Psoas muscle (tissue), 7 donors: ENCODE measurements at regions not wholly inside any gene's neighbourhood (a gene's known extent, or its start where the extent isn't known, plus 50 kb on each side); places are given as distances from the start of the nearest gene placed in this dataset.

Experiments used
- ATAC-seq, 4 donors: fragments of 200-7000 bp; cut with Tn5 transposase; one replicate each; pipeline ENCODE4 v1.9.1; 2020; ENCODE audit warnings: moderate library complexity in 3 of 4, mild to moderate bottlenecking in 2 of 4
- DNase-seq, 2 donors: peaks; one replicate each; pipeline ENCODE4 v3.0.0-alpha.2; 2020
- H3K27ac ChIP-seq: fragments of 200-600 bp; one replicate; pipeline ENCODE4 v1.8.0; 2022
- H3K27me3 ChIP-seq, 3 donors: fragments of 200-600 bp in 1 of 3; one replicate each; pipeline versions ENCODE4 v1.6.1 to v1.8.0; 2013 to 2022; ENCODE audit warnings: low read length in 2 of 3, mild to moderate bottlenecking in 2 of 3, moderate library complexity in 1 of 3; ENCODE audit not compliant: insufficient read depth in 3 of 3
- H3K36me3 ChIP-seq, 2 donors: fragments of 200-600 bp in 1 of 2; one replicate each; pipeline versions ENCODE4 v1.6.1 to v1.8.0; 2013 to 2022; ENCODE audit warnings: low read depth in 1 of 2, mild to moderate bottlenecking in 1 of 2, moderate library complexity in 1 of 2; ENCODE audit not compliant: insufficient read depth in 1 of 2
- H3K4me1 ChIP-seq: fragments of 200-600 bp; one replicate; pipeline ENCODE4 v1.8.0; 2022
- H3K4me3 ChIP-seq: fragments of 200-600 bp; one replicate; pipeline ENCODE4 v1.8.0; 2022; ENCODE audit warnings: mild to moderate bottlenecking
- H3K9me3 ChIP-seq: fragments of 200-600 bp; one replicate; pipeline ENCODE4 v1.8.0; 2022
- CTCF ChIP-seq: fragments of 200-600 bp; IDR thresholded peaks from one replicate; pipeline ENCODE4 v1.8.0; 2022; ENCODE audit warnings: antibody characterized with exemption
- WGBS, 3 donors: extraction: QIAGEN DNeasy Blood & Tissue Kit; methylation state at CpG; one replicate each; pipeline versions ENCODE4 v1.1.6 to v1.1.7; 2013; 5-methylcytosine and 5-hydroxymethylcytosine counted together
- intact Hi-C, 2 donors: fragments of 100-400 bp; cut with DNase I; formaldehyde crosslinking; loops; one replicate each; pipeline versions ENCODE4 v1.11.0 to v1.14.2; 2022
- donor health status: healthy with polysubstance abuse.
- donor health status: DM: no; HTN: no; CAD: no; lungs with moderate emphysema.
- donor health status: Bipolar disorder and iron deficiency.
- donor health status: healthy.
- donor health status: DM: yes; HTN: yes; CAD: no.
- donor health status: DM: no; HTN: no; CAD: no.
- donor health status: DM: yes; HTN: yes; CAD: no.

DNA sequence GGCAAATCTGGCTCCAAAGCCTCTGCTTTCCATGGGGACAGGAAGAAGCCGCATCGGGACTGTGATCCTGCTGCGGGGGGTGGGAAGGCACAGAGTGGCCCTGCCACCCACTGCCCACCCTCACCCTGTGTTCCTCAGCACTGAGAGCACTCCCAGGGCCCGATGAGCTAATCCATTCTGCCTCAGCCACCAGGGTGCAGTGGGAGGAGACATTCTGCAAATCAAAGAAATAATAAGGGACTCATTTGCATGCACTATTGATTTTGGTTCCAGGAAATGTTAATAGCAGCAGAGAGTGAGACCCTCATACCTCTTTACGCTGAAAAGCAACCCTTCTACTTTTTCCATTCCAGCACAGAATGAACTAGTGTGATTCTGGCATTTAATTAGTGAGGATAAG, 572.8 kb downstream of the INHBA start:
- no peaks in the 10 kb centered on the region for H3K36me3 ChIP-seq
- H3K4me1 ChIP-seq: no peaks in the 10 kb centered on the region
- no peak overlapping the region for H3K27ac ChIP-seq
- no peaks in the 10 kb centered on the region for H3K9me3 ChIP-seq
- DNase-seq (peak in 1 of 2 donors; percentile 22), ATAC-seq (no peak)
- no peaks in the 10 kb centered on the region for H3K27me3 ChIP-seq
- H3K4me3 ChIP-seq: no peak overlapping the region
- no peak for TF ChIP-seq CTCF
- WGBS, 3 donors: 70 to 81% (median 75%) methylated on average over 5 of the region's 5 CpGs
- intact Hi-C loops: no loop called here

DNA sequence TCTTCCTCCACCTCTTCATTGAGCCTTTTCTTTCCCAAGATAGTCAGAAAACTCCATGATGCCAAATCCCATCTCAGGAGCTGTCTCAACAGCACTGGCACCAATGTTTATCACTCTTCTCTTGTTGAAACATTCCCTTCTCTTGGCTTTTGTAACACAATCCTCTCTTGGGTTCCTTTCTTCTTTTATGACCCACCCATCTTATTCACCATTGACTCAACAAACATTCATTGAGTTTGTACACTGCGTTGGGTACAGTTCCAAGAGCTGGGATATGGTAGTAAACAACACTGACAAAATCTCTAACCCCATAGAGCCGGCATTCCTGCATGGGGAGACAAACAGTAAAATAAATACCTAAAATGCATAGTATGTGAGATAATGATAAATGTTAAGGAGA, 577.5 kb downstream of the INHBA start:
- intact Hi-C loops: no loop called here
- Histone ChIP-seq H3K4me3 (no peak overlapping the region), H3K4me1 (no peaks in the 10 kb centered on the region), H3K27me3 (no peaks in the 10 kb centered on the region), H3K27ac (no peak overlapping the region), H3K9me3 (no peaks in the 10 kb centered on the region), H3K36me3 (no peaks in the 10 kb centered on the region)
- DNase-seq (no peak), ATAC-seq (no peak)
- WGBS, 3 donors: 91 to 92% (median 92%) methylated on average over 2 of the region's 2 CpGs
- no peak for TF ChIP-seq CTCF

DNA sequence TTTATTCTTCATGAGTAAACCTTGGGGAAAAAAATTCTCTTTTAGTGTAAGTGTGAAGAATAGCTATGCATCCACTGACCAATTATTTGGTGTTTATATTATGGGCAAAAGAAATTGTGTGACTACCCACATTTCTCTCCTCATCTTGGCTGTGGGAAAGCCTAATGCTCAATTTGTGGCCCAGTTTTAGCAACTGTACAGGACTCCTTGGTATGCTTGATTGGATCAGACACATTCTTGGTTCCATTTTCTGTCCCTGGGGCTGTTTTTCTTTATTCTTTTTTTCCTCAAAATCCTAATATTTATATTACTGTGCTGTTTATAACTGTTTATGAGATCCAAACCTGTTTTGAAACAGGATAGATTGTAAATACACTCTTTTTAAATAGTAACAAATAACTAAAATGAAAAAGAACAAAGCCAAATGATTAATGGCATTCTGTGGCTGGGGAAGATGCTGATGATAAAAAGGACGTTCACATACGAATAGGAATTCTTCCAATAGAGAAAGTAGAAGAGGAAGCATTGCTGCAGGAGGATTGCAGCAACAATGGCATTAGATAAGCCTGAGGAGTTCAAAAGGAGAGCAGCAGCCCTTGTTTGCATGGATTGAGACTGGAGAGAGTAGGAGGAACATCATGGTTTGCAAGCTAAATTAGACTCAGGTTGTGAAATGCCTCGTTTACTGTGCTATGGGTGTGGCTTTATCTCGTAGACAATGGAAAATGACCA, 580.5 kb downstream of the INHBA start:
- Histone ChIP-seq H3K4me1 (no peaks in the 10 kb centered on the region), H3K27ac (no peak overlapping the region), H3K36me3 (no peaks in the 10 kb centered on the region), H3K27me3 (no peaks in the 10 kb centered on the region), H3K9me3 (no peaks in the 10 kb centered on the region), H3K4me3 (no peak overlapping the region)
- no peak for DNase-seq
- intact Hi-C loops: no loop called here
- WGBS, 3 donors: 30 to 34% (median 32%) methylated on average over 4 of the region's 4 CpGs
- no peak for TF ChIP-seq CTCF
- ATAC-seq: no peak

GRCh38 chr7:41121228-41121627, 581.7 kb downstream of the INHBA start:
- TF ChIP-seq CTCF: no peak
- DNase-seq (no peak), ATAC-seq (no peak)
- Histone ChIP-seq H3K4me1 (no peaks in the 10 kb centered on the region), H3K27me3 (no peaks in the 10 kb centered on the region), H3K4me3 (no peak overlapping the region), H3K9me3 (no peaks in the 10 kb centered on the region), H3K27ac (no peak overlapping the region), H3K36me3 (no peaks in the 10 kb centered on the region)
- intact Hi-C loops: no loop called here

DNA sequence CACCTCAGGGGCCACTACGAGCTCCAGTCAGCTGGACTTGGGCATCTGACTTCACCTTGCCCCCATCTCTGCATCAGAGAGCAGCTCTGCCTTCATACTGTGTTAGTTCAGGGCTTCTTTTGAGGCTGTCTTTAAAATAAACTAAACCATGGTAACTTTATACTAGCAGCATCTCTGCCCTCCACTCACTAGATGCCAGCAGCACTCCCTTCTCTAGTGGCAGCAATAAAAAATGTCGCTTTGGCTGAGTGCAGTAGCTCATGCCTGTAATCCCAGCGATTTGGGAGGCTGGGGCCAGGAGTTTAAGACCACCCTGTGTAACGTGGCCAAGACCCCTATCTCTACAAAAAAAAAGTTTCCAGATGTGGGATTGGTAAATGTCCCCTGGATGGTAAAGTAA, 584.4 kb downstream of the INHBA start:
- no peak overlapping the region for H3K4me3 ChIP-seq
- H3K36me3 ChIP-seq: no peaks in the 10 kb centered on the region
- no peak overlapping the region for H3K27ac ChIP-seq
- no peaks in the 10 kb centered on the region for H3K27me3 ChIP-seq
- TF ChIP-seq CTCF: no peak
- DNase-seq (no peak), ATAC-seq (no peak)
- H3K4me1 ChIP-seq: no peaks in the 10 kb centered on the region
- H3K9me3 ChIP-seq: no peaks in the 10 kb centered on the region
- intact Hi-C loops: no loop called here
- 25 to 41% (median 30%) methylated on average over 4 of the region's 4 CpGs for WGBS, 3 donors
